OCI-LY1 (cell line): ENCODE measurements at regions not wholly inside any gene's neighbourhood (a gene's known extent, or its start where the extent isn't known, plus 50 kb on each side); places are given as distances from the start of the nearest gene placed in this dataset.

ENCODE experiments used
- CTCF ChIP-seq: fragments of 200-600 bp; sonication (generic), shearing (Covaris generic); IDR thresholded peaks from 2 replicates; pipeline ENCODE4 v1.5.1; 2017; ENCODE audit warnings: mild to moderate bottlenecking, antibody characterized with exemption, low read length, moderate library complexity, mixed read lengths
- EZH2 ChIP-seq: fragments of 200-600 bp; sonication (generic), shearing (Covaris generic); IDR thresholded peaks from 2 replicates; pipeline ENCODE4 v1.8.0; 2017; ENCODE audit warnings: borderline replicate concordance, mixed run types, mild to moderate bottlenecking, antibody characterized with exemption, low read length, moderate library complexity, mixed read lengths

GRCh38 chr17:68763562-68763961, 162.4 kb upstream of the FAM20A start:
- TF ChIP-seq CTCF (no peak), EZH2 (no peak)
